NCI-H1092 (cell line): ENCODE measurements at regions not wholly inside any gene's neighbourhood (a gene's known extent, or its start where the extent isn't known, plus 50 kb on each side); places are given as distances from the start of the nearest gene placed in this dataset.

ENCODE experiments used
- DNase-seq: peaks from one replicate; lab custom pipeline; 2025; lab: John Stamatoyannopoulos, UW

- peak; percentile 21 for DNase-seq
Measured at GRCh38 chr10:78567680-78568455, 500.9 kb upstream of the ZMIZ1 start.

- no peak for DNase-seq
Measured at GRCh38 chr10:78568620-78569019, 500.1 kb upstream of the ZMIZ1 start.

- no peak for DNase-seq
Measured at GRCh38 chr10:78570633-78571235, 498.0 kb upstream of the ZMIZ1 start.

GRCh38 chr10:78571286-78571685, 497.5 kb upstream of the ZMIZ1 start:
- no peak for DNase-seq

GRCh38 chr10:78571891-78572290, 496.9 kb upstream of the ZMIZ1 start:
- no peak for DNase-seq

GRCh38 chr10:78572565-78572964, 496.2 kb upstream of the ZMIZ1 start:
- DNase-seq = no peak

GRCh38 chr10:78574547-78574946, 494.2 kb upstream of the ZMIZ1 start:
- no peak for DNase-seq

- DNase-seq = no peak
Measured at GRCh38 chr10:78575400-78575799, 493.4 kb upstream of the ZMIZ1 start.

- no peak for DNase-seq
Measured at GRCh38 chr10:78576276-78576675, 492.5 kb upstream of the ZMIZ1 start.

GRCh38 chr10:78577712-78578111, 491.1 kb upstream of the ZMIZ1 start:
- no peak for DNase-seq

GRCh38 chr10:78578929-78579328, 489.8 kb upstream of the ZMIZ1 start:
- no peak for DNase-seq

GRCh38 chr10:78579576-78579975, 489.2 kb upstream of the ZMIZ1 start:
- DNase-seq = peak; percentile 85

- DNase-seq = peak; percentile 87
Measured at GRCh38 chr10:78579995-78580394, 488.8 kb upstream of the ZMIZ1 start.

- no peak for DNase-seq
Measured at GRCh38 chr10:78581133-78581694, 487.6 kb upstream of the ZMIZ1 start.

GRCh38 chr10:78582540-78582939, 486.2 kb upstream of the ZMIZ1 start:
- no peak for DNase-seq

GRCh38 chr10:78584266-78584665, 484.5 kb upstream of the ZMIZ1 start:
- DNase-seq = no peak

GRCh38 chr10:78584681-78585080, 484.1 kb upstream of the ZMIZ1 start:
- no peak for DNase-seq

GRCh38 chr10:78585952-78586351, 482.8 kb upstream of the ZMIZ1 start:
- DNase-seq = no peak

GRCh38 chr10:78588194-78588811, 480.5 kb upstream of the ZMIZ1 start:
- DNase-seq = no peak

GRCh38 chr10:78589687-78590086, 479.1 kb upstream of the ZMIZ1 start:
- DNase-seq = no peak

- no peak for DNase-seq
Measured at GRCh38 chr10:78591066-78591465, 477.7 kb upstream of the ZMIZ1 start.

- peak; percentile 4 for DNase-seq
Measured at GRCh38 chr10:78594559-78595268, 474.1 kb upstream of the ZMIZ1 start.
